H9 (cell line): ENCODE measurements at regions not wholly inside any gene's neighbourhood (a gene's known extent, or its start where the extent isn't known, plus 50 kb on each side); places are given as distances from the start of the nearest gene placed in this dataset.

ENCODE experiments used
- DNase-seq: peaks from one replicate; pipeline ENCODE4 v3.0.0-alpha.2; 2017
- H2AFZ ChIP-seq: one replicate; pipeline ENCODE4 v1.6.1; 2013; ENCODE audit warnings: mild to moderate bottlenecking, low read length, control low read depth, moderate library complexity
- H2AK5ac ChIP-seq: 2 replicates; pipeline ENCODE4 v1.6.1; 2013; ENCODE audit warnings: low read length, control low read depth, mixed read lengths; ENCODE audit not compliant: insufficient read length
- H2BK120ac ChIP-seq: one replicate; pipeline ENCODE4 v1.6.1; 2013; ENCODE audit warnings: low read depth, mild to moderate bottlenecking, low read length, control low read depth, inconsistent platforms; ENCODE audit not compliant: poor library complexity, severe bottlenecking
- H2BK12ac ChIP-seq: 2 replicates; pipeline ENCODE4 v1.6.1; 2013; ENCODE audit warnings: low read length, control low read depth, mixed read lengths, low read depth; ENCODE audit not compliant: insufficient read length
- H2BK15ac ChIP-seq: 2 replicates; pipeline ENCODE4 v1.6.1; 2013; ENCODE audit warnings: low read depth, low read length, control low read depth
- H2BK20ac ChIP-seq: one replicate; pipeline ENCODE4 v1.6.1; 2013; ENCODE audit warnings: low read depth, mild to moderate bottlenecking, low read length, control low read depth, inconsistent platforms; ENCODE audit not compliant: poor library complexity, severe bottlenecking
- H2BK5ac ChIP-seq: 2 replicates; pipeline ENCODE4 v1.6.1; 2013; ENCODE audit warnings: low read length, control low read depth, mixed read lengths; ENCODE audit not compliant: insufficient read length
- H3K14ac ChIP-seq: 2 replicates; pipeline ENCODE4 v1.6.1; 2013; ENCODE audit warnings: low read length, control low read depth; ENCODE audit not compliant: insufficient read depth
- H3K18ac ChIP-seq: 2 replicates; pipeline ENCODE4 v1.6.1; 2013; ENCODE audit warnings: low read depth, mild to moderate bottlenecking, mixed read lengths, low read length, control low read depth; ENCODE audit not compliant: insufficient read length
- H3K23ac ChIP-seq: 2 replicates; pipeline ENCODE4 v1.6.1; 2013; ENCODE audit warnings: low read length, control low read depth, mixed read lengths, low read depth; ENCODE audit not compliant: insufficient read length
- H3K23me2 ChIP-seq: 2 replicates; pipeline ENCODE4 v1.6.1; 2013; ENCODE audit warnings: low read depth, mild to moderate bottlenecking, mixed read lengths, low read length, control low read depth; ENCODE audit not compliant: insufficient read length, poor library complexity, severe bottlenecking
- H3K27ac ChIP-seq: 2 replicates; pipeline ENCODE4 v1.5.1; 2013; ENCODE audit warnings: low read length, control low read depth, mixed read lengths, low read depth; ENCODE audit not compliant: insufficient read length
- H3K27me3 ChIP-seq: 2 replicates; pipeline ENCODE4 v1.6.1; 2013; ENCODE audit warnings: low read length, control low read depth, inconsistent platforms; ENCODE audit not compliant: insufficient read depth
- H3K4ac ChIP-seq: 2 replicates; pipeline ENCODE4 v1.6.1; 2013; ENCODE audit warnings: low read depth, mild to moderate bottlenecking, control low read depth, inconsistent platforms, low read length, moderate library complexity
- H3K4me1 ChIP-seq: 2 replicates; pipeline ENCODE4 v1.6.1; 2013; ENCODE audit warnings: low read length, control low read depth, inconsistent platforms; ENCODE audit not compliant: insufficient read depth
- H3K4me2 ChIP-seq: 2 replicates; pipeline ENCODE4 v1.6.1; 2013; ENCODE audit warnings: low read length, control low read depth, mixed read lengths; ENCODE audit not compliant: insufficient read length, insufficient read depth
- H3K56ac ChIP-seq: 2 replicates; pipeline ENCODE4 v1.6.1; 2013; ENCODE audit warnings: low read depth, mild to moderate bottlenecking, mixed read lengths, low read length, control low read depth; ENCODE audit not compliant: insufficient read length
- H3K79me1 ChIP-seq: 2 replicates; pipeline ENCODE4 v1.6.1; 2013; ENCODE audit warnings: low read depth, mild to moderate bottlenecking, moderate library complexity, low read length, control low read depth, inconsistent platforms; ENCODE audit not compliant: insufficient read depth, poor library complexity, severe bottlenecking
- H3K79me2 ChIP-seq: 2 replicates; pipeline ENCODE4 v1.6.1; 2013; ENCODE audit warnings: low read length, control low read depth, inconsistent platforms; ENCODE audit not compliant: insufficient read depth
- H3K9ac ChIP-seq: 2 replicates; pipeline ENCODE4 v1.6.1; 2013; ENCODE audit warnings: low read length, control low read depth, mixed read lengths; ENCODE audit not compliant: insufficient read length; ENCODE audit errors: extremely low read depth
- H3K9me3 ChIP-seq: one replicate; pipeline ENCODE4 v1.6.1; 2013; ENCODE audit warnings: low read depth, low read length, inconsistent platforms; ENCODE audit not compliant: control insufficient read depth
- H3T11ph ChIP-seq: one replicate; pipeline ENCODE4 v1.6.1; 2013; ENCODE audit warnings: mild to moderate bottlenecking, low read length, control low read depth, inconsistent platforms
- H4K20me1 ChIP-seq: one replicate; pipeline ENCODE4 v1.6.1; 2013; ENCODE audit not compliant: control insufficient read depth, insufficient read length, insufficient read depth
- H4K5ac ChIP-seq: 2 replicates; pipeline ENCODE4 v1.6.1; 2013; ENCODE audit warnings: low read depth, mild to moderate bottlenecking, mixed read lengths, low read length, control low read depth; ENCODE audit not compliant: insufficient read length
- H4K8ac ChIP-seq: replicated peaks from 2 replicates; pipeline ENCODE4 v1.6.1; 2013; ENCODE audit warnings: low read length, control low read depth, mixed read lengths, low read depth; ENCODE audit not compliant: insufficient read length
- H4K91ac ChIP-seq: 2 replicates; pipeline ENCODE4 v1.6.1; 2013; ENCODE audit warnings: low read depth, mild to moderate bottlenecking, moderate library complexity, mixed read lengths, low read length, control low read depth; ENCODE audit not compliant: insufficient read length
- H3K27ac Mint-ChIP-seq, 3 experiments: 2 replicates in 2 of 3; 3 replicates in 1 of 3; pipeline ENCODE4 v1.8.0; 2020 to 2021; ENCODE audit warnings: mixed read lengths in 3 of 3, mild to moderate bottlenecking in 1 of 3, moderate library complexity in 1 of 3
- H3K27me3 Mint-ChIP-seq: 2 replicates; pipeline ENCODE4 v1.8.0; 2021; ENCODE audit warnings: low read depth, mild to moderate bottlenecking, moderate library complexity, mixed read lengths
- H3K36me3 Mint-ChIP-seq, 3 experiments: 2 replicates in 2 of 3; 3 replicates in 1 of 3; pipeline ENCODE4 v1.8.0; 2020 to 2021; ENCODE audit warnings: low read depth in 3 of 3, mixed read lengths in 3 of 3; ENCODE audit not compliant: insufficient read depth in 1 of 3
- H3K4me1 Mint-ChIP-seq, 2 experiments: 2 replicates each; pipeline ENCODE4 v1.8.0; 2020; ENCODE audit warnings: mixed read lengths in 2 of 2
- H3K4me3 Mint-ChIP-seq, 2 experiments: 2 replicates in 1 of 2; 3 replicates in 1 of 2; pipeline ENCODE4 v1.8.0; 2020 to 2021; ENCODE audit warnings: mild to moderate bottlenecking in 2 of 2, mixed read lengths in 2 of 2, moderate library complexity in 1 of 2
- H3K9me3 Mint-ChIP-seq, 2 experiments: 2 replicates in 1 of 2; 3 replicates in 1 of 2; pipeline ENCODE4 v1.8.0; 2020; ENCODE audit warnings: mild to moderate bottlenecking in 2 of 2, mixed read lengths in 2 of 2, moderate library complexity in 1 of 2
- WGBS: extraction: QIAGEN DNeasy Blood & Tissue Kit; methylation state at CpG from one replicate; pipeline ENCODE4 v1.1.7; 2013; ENCODE audit warnings: missing lambda C conversion rate, low lambda C conversion rate, mixed read lengths; ENCODE audit not compliant: insufficient read length; ENCODE audit errors: extremely low coverage; 5-methylcytosine and 5-hydroxymethylcytosine counted together
- TF ChIP-seq, protein P1 (sequence below): fragments of 200-600 bp; sonication (generic); conservative IDR thresholded peaks from 3 replicates; pipeline ENCODE4 v1.8.0; 2021; ENCODE audit warnings: antibody characterized with exemption, mild to moderate bottlenecking

DNA sequence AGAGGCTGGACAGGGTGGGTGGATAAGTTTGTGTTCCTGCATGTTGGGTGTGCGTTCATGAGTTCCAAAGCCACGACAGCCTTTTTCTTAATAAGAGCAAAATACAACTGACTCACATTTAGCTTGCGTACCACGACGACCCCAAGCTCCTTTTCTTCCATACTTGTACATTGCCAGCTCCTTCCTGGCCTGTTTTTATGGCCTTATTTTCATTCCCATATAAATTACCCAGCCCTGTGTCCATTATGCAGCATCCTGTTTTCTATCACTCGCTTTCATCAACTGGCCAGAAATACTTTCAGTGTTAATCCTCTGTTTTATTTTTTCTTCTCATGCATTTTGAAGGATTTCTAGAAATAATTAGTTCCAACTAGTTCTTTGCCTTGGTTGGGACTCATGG, 499.1 kb downstream of the FOXO1 start:
- no peak overlapping the region for H3K4me3 Mint-ChIP-seq
- Histone ChIP-seq H4K8ac (no peak overlapping the region), H2AK5ac (no peak overlapping the region), H4K91ac (no peak overlapping the region), H3K18ac (no peak overlapping the region), H4K20me1 (no peaks in the 10 kb centered on the region), H3K27me3 (no peaks in the 10 kb centered on the region), H2BK12ac (no peak overlapping the region), H2BK20ac (no peak overlapping the region), H2AFZ (no peak overlapping the region), H3K4ac (no peak overlapping the region), H3K79me2 (no peaks in the 10 kb centered on the region), H3K27ac (no peak overlapping the region), H3K14ac (no peak overlapping the region), H3K79me1 (no peaks in the 10 kb centered on the region), H4K5ac (no peak overlapping the region), H3K23me2 (no peaks in the 10 kb centered on the region), H3K9ac (no peak overlapping the region), H3K9me3 (no peaks in the 10 kb centered on the region), H3K56ac (no peak overlapping the region), H2BK15ac (no peak overlapping the region), H2BK5ac (no peak overlapping the region), H3K23ac (no peak overlapping the region), H3K4me2 (no peak overlapping the region), H3T11ph (no peak overlapping the region), H2BK120ac (no peak overlapping the region), H3K4me1 (no peaks in the 10 kb centered on the region; the same call in 1 of the 2 replicates)
- no CpG with 5 or more reads among the region's 6 CpGs for WGBS
- no peaks in the 10 kb centered on the region for H3K9me3 Mint-ChIP-seq
- H3K36me3 Mint-ChIP-seq, result no peaks in the 10 kb centered on the region
- no peak overlapping the region for H3K27ac Mint-ChIP-seq
- peaks cover 8 to 12% of the 10 kb centered on the region in 2 experiments; a peak in 3 of 4 replicates for H3K4me1 Mint-ChIP-seq
- TF ChIP-seq, protein P1, sequence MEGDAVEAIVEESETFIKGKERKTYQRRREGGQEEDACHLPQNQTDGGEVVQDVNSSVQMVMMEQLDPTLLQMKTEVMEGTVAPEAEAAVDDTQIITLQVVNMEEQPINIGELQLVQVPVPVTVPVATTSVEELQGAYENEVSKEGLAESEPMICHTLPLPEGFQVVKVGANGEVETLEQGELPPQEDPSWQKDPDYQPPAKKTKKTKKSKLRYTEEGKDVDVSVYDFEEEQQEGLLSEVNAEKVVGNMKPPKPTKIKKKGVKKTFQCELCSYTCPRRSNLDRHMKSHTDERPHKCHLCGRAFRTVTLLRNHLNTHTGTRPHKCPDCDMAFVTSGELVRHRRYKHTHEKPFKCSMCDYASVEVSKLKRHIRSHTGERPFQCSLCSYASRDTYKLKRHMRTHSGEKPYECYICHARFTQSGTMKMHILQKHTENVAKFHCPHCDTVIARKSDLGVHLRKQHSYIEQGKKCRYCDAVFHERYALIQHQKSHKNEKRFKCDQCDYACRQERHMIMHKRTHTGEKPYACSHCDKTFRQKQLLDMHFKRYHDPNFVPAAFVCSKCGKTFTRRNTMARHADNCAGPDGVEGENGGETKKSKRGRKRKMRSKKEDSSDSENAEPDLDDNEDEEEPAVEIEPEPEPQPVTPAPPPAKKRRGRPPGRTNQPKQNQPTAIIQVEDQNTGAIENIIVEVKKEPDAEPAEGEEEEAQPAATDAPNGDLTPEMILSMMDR, result no peak
- DNase-seq, result no peak
- no peaks in the 10 kb centered on the region; the same call in 1 of the 2 replicates for H3K27me3 Mint-ChIP-seq
